HCT116 (cell line): ENCODE measurements at regions not wholly inside any gene's neighbourhood (a gene's known extent, or its start where the extent isn't known, plus 50 kb on each side); places are given as distances from the start of the nearest gene placed in this dataset.

Experiments
- CTCF ChIP-seq, 3 experiments: fragments of 200-600 bp in 1 of 3; sonication (generic) in 1 of 3; IDR thresholded peaks in 2 of 3; conservative IDR thresholded peaks in 1 of 3; 2 replicates each; pipeline ENCODE4 v1.5.1; 2012 to 2017; ENCODE audit warnings: low read depth in 2 of 3, low read length in 2 of 3, antibody characterized with exemption in 1 of 3, borderline replicate concordance in 1 of 3, control low read depth in 1 of 3, mild to moderate bottlenecking in 1 of 3, mixed read lengths in 1 of 3, mixed run types in 1 of 3, moderate library complexity in 1 of 3; ENCODE audit not compliant: insufficient read depth in 1 of 3
- EGR1 ChIP-seq: IDR thresholded peaks from 2 replicates; pipeline ENCODE4 v1.6.1; 2012; ENCODE audit warnings: low read depth
- POLR2A ChIP-seq: IDR thresholded peaks from 2 replicates; pipeline ENCODE4 v1.7.0; 2011; ENCODE audit warnings: borderline replicate concordance; ENCODE audit not compliant: insufficient read depth, insufficient read length; ENCODE audit errors: extremely low read depth

- TF ChIP-seq POLR2A (no peak), CTCF (IDR thresholded peaks at IDR 0.05 in 2 of 3, conservative IDR thresholded peaks at IDR 0.05 in 1 of 3; ENCODE audit: borderline replicate concordance in 1 of 3, insufficient read depth in 1 of 3, low read depth in 2 of 3, low read length in 2 of 3) (no peak), EGR1 (no peak)
Measured at GRCh38 chr5:86152988-86153560, 464.7 kb upstream of the COX7C start.
